Thyroid gland (tissue), 4 donors: ENCODE measurements at regions not wholly inside any gene's neighbourhood (a gene's known extent, or its start where the extent isn't known, plus 50 kb on each side); places are given as distances from the start of the nearest gene placed in this dataset.

Experiments used
- DNase-seq, 2 donors: peaks; one replicate each; pipeline ENCODE4 v3.0.0-alpha.2; 2019
- H3K27ac ChIP-seq, 3 donors: fragments of 200-600 bp; sonication (generic); 1 replicate in 2 of 3; 2 replicates in 1 of 3; pipeline ENCODE4 v1.5.1; 2016 to 2019; ENCODE audit warnings: mild to moderate bottlenecking in 1 of 3, moderate library complexity in 1 of 3
- H3K27me3 ChIP-seq: fragments of 200-600 bp; sonication (generic); one replicate; pipeline ENCODE4 v1.5.1; 2019
- H3K36me3 ChIP-seq, 2 donors: fragments of 200-600 bp; sonication (generic); one replicate each; pipeline ENCODE4 v1.5.1; 2016 to 2019
- H3K4me1 ChIP-seq, 2 donors: fragments of 200-600 bp; sonication (generic); one replicate each; pipeline ENCODE4 v1.5.1; 2017 to 2019
- H3K4me3 ChIP-seq, 3 donors: fragments of 200-600 bp; sonication (generic); replicated peaks in 1 of 3; 1 replicate in 2 of 3; 2 replicates in 1 of 3; pipeline ENCODE4 v1.5.1; 2016; ENCODE audit warnings: mild to moderate bottlenecking in 1 of 3
- H3K9me3 ChIP-seq: fragments of 200-600 bp; sonication (generic); one replicate; pipeline ENCODE4 v1.5.1; 2017
- POLR2A ChIP-seq, 2 donors: fragments of 450-650 bp; IDR thresholded peaks; one replicate each; pipeline ENCODE4 v1.6.1; 2017; ENCODE audit warnings: antibody characterized with exemption in 2 of 2, mild to moderate bottlenecking in 2 of 2, moderate library complexity in 1 of 2
- WGBS, 2 donors: methylation state at CpG; one replicate each; pipeline ENCODE4 v1.1.5; 2017; 5-methylcytosine and 5-hydroxymethylcytosine counted together
- intact Hi-C: fragments of 100-400 bp; cut with DNase I; formaldehyde crosslinking; loops from one replicate; pipeline ENCODE4 v1.15.1; 2023
- TF ChIP-seq, protein P1 (sequence below), 6 experiments: fragments of 200-600 bp in 3 of 6; fragments of 450-650 bp in 3 of 6; sonication (generic) in 3 of 6; IDR thresholded peaks; one replicate each; pipeline ENCODE4 v1.5.1; 2016 to 2019; ENCODE audit warnings: antibody characterized with exemption in 6 of 6, mild to moderate bottlenecking in 2 of 6, inconsistent platforms in 1 of 6, moderate library complexity in 1 of 6

DNA sequence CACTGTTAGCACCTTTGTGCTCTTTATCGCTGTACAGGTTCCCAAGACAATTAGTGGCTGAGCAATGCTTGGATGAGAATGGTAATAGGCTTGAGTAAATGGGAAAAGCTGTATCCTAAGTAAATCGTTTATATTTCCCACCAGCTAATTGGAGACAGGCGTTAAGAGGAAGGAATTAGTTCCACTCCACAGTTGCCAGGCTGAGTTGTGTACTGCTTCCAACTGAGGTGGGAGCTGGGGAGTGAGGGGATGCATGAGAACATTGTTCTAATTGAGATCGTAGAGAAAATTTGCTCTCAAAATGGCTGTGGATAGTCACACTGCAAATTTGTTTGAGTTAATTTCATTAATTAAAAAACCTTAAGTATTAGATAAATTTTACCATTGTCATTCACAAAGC lies 285.0 kb upstream of the ADAMTSL1 start:
- no peaks in the 10 kb centered on the region for H3K27me3 ChIP-seq
- no peak for DNase-seq
- WGBS, 2 donors: 72% methylated on average over 4 of the region's 4 CpGs
- H3K27ac ChIP-seq: no peak overlapping the region
- H3K36me3 ChIP-seq: no peaks in the 10 kb centered on the region
- TF ChIP-seq, protein P1, sequence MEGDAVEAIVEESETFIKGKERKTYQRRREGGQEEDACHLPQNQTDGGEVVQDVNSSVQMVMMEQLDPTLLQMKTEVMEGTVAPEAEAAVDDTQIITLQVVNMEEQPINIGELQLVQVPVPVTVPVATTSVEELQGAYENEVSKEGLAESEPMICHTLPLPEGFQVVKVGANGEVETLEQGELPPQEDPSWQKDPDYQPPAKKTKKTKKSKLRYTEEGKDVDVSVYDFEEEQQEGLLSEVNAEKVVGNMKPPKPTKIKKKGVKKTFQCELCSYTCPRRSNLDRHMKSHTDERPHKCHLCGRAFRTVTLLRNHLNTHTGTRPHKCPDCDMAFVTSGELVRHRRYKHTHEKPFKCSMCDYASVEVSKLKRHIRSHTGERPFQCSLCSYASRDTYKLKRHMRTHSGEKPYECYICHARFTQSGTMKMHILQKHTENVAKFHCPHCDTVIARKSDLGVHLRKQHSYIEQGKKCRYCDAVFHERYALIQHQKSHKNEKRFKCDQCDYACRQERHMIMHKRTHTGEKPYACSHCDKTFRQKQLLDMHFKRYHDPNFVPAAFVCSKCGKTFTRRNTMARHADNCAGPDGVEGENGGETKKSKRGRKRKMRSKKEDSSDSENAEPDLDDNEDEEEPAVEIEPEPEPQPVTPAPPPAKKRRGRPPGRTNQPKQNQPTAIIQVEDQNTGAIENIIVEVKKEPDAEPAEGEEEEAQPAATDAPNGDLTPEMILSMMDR (IDR thresholded peaks at IDR 0.05): no peak
- TF ChIP-seq POLR2A (IDR thresholded peaks at IDR 0.05): no peak
- H3K4me1 ChIP-seq: no peaks in the 10 kb centered on the region
- intact Hi-C loops: no loop called here
- H3K9me3 ChIP-seq: no peaks in the 10 kb centered on the region
- H3K4me3 ChIP-seq: no peak overlapping the region

DNA sequence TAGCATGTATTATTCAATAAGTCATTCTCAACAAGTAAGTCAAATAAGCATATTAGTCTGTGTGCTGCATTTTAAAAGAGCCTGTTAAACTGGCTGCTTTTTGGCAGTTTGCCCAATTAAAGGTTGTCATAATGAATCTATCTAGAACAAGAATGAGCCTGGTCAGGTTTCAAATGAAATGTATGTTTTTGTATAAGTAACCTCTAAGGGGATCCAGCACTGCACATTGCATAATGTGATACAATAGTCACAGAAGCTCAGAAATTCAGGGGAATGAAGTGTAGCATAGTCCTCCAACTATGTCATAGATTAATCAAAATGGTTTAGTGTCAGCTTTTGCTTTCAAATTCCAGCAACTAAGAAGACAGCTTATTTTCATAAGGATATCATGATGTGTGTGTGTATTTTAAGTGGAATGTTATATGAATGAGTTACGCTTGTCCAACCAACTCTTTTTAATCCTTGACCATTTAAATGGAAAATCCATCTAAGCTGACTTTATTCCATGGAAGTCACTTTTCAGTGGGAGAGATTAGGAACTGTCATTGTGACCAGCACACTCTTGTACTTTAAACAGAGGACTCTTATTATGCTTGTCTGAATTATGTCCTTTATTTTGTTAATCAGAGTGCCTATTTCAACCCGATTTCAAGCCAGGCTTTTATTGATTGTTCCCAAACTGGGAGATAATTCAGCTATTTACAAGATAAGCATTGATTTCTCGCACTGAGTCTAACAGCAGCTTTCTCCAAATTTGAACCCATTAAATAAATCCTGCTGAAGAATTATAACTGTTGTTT lies 283.9 kb upstream of the ADAMTSL1 start:
- no peaks in the 10 kb centered on the region for H3K27me3 ChIP-seq
- H3K4me3 ChIP-seq: no peak overlapping the region
- intact Hi-C loops: no loop called here
- H3K9me3 ChIP-seq: no peaks in the 10 kb centered on the region
- TF ChIP-seq, protein P1 (IDR thresholded peaks at IDR 0.05): no peak
- TF ChIP-seq POLR2A (IDR thresholded peaks at IDR 0.05): no peak
- WGBS, 2 donors: 66 to 76% methylated on average over 3 of the region's 3 CpGs
- H3K27ac ChIP-seq: no peak overlapping the region
- DNase-seq: no peak
- no peaks in the 10 kb centered on the region for H3K4me1 ChIP-seq
- H3K36me3 ChIP-seq: no peaks in the 10 kb centered on the region

DNA sequence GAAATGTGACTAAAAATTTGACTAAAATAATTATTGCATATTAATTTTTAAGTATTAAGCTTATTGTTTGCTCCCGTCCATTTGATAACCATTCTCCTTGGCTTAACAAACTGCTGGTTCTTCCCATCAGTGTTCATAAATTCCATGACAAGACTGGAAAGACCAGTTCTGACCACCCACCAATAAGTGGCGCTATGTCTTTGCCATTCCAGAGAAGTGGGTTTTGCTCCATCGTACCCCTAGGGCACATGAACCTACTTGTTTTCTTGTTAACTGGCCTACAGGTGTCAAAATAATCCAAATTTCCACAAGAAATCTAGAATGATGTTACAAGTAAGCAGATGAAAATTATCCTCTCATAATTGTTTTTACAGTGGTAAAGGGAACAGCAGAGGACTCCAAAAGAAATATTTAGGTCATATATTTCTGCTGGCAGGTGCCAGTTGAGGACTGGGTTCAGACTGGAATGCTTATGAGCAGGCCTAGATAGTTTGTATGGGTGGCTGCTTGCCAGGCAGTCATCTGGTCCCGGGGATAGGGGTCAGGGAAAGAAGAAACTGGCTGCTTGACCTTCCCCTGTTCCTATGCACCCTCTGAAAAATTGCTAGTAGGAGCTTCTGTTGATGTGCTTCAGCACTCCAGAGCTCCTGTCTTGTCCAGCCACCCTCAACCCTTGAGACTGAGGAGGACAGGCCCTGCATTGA lies 283.1 kb upstream of the ADAMTSL1 start:
- no peaks in the 10 kb centered on the region for H3K27me3 ChIP-seq
- WGBS, 2 donors: 81 to 83% methylated on average over 4 of the region's 4 CpGs
- DNase-seq: no peak
- H3K36me3 ChIP-seq: no peaks in the 10 kb centered on the region
- no peak overlapping the region for H3K27ac ChIP-seq
- TF ChIP-seq POLR2A (IDR thresholded peaks at IDR 0.05): no peak
- TF ChIP-seq, protein P1 (IDR thresholded peaks at IDR 0.05): no peak
- no peak overlapping the region for H3K4me3 ChIP-seq
- H3K4me1 ChIP-seq: no peaks in the 10 kb centered on the region
- H3K9me3 ChIP-seq: no peaks in the 10 kb centered on the region
- intact Hi-C loops: no loop called here

DNA sequence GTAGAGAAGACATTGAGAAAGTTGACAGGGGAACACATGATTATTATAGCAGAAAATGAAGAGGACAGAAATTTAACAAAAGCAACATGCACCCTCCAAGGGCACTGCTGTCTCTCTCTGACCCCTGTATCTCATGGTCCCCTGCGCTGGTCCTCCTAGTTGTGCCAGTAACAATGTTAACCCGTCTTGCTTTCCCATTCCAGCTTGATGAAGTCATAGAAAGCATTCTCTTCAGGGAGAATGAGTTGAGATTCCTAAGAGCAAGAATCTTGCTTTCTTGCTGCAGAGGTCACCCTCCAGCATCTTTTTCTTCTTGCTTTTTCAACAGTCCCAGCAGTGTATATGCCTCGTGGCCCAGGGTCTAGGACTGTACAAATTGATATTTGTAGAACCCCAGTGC lies 279.6 kb upstream of the ADAMTSL1 start:
- intact Hi-C loops: no loop called here
- Histone ChIP-seq H3K4me3 (no peak overlapping the region), H3K27me3 (no peaks in the 10 kb centered on the region), H3K9me3 (no peaks in the 10 kb centered on the region), H3K4me1 (no peaks in the 10 kb centered on the region), H3K27ac (no peak overlapping the region), H3K36me3 (no peaks in the 10 kb centered on the region)
- WGBS, 2 donors: 60 to 70% methylated on average over 3 of the region's 3 CpGs
- no peak for DNase-seq
- TF ChIP-seq POLR2A (IDR thresholded peaks at IDR 0.05): no peak

DNA sequence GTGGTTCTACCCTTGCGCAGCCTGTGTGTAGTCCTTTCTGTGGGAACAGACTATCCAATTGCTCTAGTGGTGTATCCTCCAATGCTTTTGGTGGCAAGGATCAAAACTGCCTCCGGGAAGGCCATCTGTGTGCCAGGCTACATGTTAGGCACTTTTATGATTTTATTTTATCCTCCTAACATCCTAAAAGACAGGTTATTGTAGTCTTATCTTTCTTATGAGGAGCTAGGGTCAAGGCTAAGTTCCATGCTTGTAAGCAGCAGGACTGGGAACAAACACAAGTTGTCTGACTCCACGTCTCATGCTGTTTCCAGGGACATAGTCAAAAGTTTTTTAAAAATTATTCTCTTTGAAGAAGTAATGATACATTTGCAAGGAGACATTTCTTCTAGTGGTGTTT lies 278.7 kb upstream of the ADAMTSL1 start:
- intact Hi-C loops: no loop called here
- Histone ChIP-seq H3K9me3 (no peaks in the 10 kb centered on the region), H3K4me1 (no peaks in the 10 kb centered on the region), H3K27ac (no peak overlapping the region), H3K36me3 (no peaks in the 10 kb centered on the region), H3K27me3 (no peaks in the 10 kb centered on the region), H3K4me3 (no peak overlapping the region)
- WGBS, 2 donors: 94 to 99% methylated on average over 3 of the region's 3 CpGs
- no peak for TF ChIP-seq POLR2A (IDR thresholded peaks at IDR 0.05)
- TF ChIP-seq, protein P1 (IDR thresholded peaks at IDR 0.05): no peak
- no peak for DNase-seq
